ENCODE measurements at regions not wholly inside any gene's neighbourhood (a gene's known extent, or its start where the extent isn't known, plus 50 kb on each side); places are given as distances from the start of the nearest gene placed in this dataset.

DNA sequence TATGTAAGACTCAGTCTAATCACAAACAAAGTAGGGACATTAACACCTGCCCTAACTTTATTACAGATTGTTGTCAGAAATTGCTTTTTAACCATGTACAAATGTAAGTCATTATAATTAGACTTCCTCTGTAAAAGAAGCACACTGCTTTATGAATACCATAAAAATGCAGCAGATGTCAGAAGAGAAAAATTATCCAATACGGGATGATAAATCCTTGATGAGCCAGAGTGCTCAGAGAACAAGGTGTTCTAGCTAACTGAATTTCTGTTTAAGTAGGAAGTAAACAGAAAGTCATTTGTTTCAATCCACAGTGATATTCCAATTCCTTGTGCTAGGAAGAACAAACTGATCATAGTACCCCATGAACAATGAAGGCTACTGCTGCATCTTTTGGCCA lies 54.6 kb upstream of the BMPER start:
- no peak for DNase-seq
- Histone ChIP-seq H3K27ac (no peak overlapping the region), H3K9me3 (no peaks in the 10 kb centered on the region), H3K4me1 (no peaks in the 10 kb centered on the region), H3K27me3 (no peaks in the 10 kb centered on the region), H3K36me3 (no peaks in the 10 kb centered on the region), H3K4me3 (no peak overlapping the region)
- no peak for TF ChIP-seq POLR2A (IDR thresholded peaks at IDR 0.05)
- TF ChIP-seq, protein P1, sequence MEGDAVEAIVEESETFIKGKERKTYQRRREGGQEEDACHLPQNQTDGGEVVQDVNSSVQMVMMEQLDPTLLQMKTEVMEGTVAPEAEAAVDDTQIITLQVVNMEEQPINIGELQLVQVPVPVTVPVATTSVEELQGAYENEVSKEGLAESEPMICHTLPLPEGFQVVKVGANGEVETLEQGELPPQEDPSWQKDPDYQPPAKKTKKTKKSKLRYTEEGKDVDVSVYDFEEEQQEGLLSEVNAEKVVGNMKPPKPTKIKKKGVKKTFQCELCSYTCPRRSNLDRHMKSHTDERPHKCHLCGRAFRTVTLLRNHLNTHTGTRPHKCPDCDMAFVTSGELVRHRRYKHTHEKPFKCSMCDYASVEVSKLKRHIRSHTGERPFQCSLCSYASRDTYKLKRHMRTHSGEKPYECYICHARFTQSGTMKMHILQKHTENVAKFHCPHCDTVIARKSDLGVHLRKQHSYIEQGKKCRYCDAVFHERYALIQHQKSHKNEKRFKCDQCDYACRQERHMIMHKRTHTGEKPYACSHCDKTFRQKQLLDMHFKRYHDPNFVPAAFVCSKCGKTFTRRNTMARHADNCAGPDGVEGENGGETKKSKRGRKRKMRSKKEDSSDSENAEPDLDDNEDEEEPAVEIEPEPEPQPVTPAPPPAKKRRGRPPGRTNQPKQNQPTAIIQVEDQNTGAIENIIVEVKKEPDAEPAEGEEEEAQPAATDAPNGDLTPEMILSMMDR (IDR thresholded peaks at IDR 0.05) = no peak
- intact Hi-C loops (cut with DNase I; ENCODE audit: low total_unique reads) = no loop called here

DNA sequence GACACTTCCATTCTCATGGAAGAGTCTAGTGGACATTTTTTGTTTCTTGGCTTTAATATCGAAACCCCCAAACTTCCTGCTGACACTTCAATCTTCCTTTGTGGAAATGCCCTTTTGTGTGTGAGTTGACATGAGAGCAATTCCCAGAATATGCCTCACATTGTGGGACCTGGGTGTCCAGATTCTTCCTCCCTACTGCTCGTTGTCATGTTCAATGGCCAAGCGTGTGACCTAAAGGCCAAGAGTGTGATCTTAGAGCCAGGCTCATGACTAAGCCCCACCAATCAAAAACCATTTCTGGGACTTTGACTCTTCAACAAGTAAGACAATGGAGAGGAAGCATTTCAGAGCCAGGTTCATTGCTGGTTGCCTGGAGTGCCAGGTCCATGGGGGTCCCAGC lies 52.5 kb upstream of the BMPER start:
- intact Hi-C loops (cut with DNase I; ENCODE audit: low total_unique reads) = no loop called here
- H3K9me3 ChIP-seq = no peaks in the 10 kb centered on the region
- H3K27me3 ChIP-seq = no peaks in the 10 kb centered on the region
- no peaks in the 10 kb centered on the region for H3K36me3 ChIP-seq
- no peak overlapping the region for H3K4me3 ChIP-seq
- no peak overlapping the region for H3K27ac ChIP-seq
- no peak for DNase-seq
- TF ChIP-seq, protein P1 (IDR thresholded peaks at IDR 0.05) = no peak
- no peak for TF ChIP-seq POLR2A (IDR thresholded peaks at IDR 0.05)
- no peaks in the 10 kb centered on the region for H3K4me1 ChIP-seq

DNA sequence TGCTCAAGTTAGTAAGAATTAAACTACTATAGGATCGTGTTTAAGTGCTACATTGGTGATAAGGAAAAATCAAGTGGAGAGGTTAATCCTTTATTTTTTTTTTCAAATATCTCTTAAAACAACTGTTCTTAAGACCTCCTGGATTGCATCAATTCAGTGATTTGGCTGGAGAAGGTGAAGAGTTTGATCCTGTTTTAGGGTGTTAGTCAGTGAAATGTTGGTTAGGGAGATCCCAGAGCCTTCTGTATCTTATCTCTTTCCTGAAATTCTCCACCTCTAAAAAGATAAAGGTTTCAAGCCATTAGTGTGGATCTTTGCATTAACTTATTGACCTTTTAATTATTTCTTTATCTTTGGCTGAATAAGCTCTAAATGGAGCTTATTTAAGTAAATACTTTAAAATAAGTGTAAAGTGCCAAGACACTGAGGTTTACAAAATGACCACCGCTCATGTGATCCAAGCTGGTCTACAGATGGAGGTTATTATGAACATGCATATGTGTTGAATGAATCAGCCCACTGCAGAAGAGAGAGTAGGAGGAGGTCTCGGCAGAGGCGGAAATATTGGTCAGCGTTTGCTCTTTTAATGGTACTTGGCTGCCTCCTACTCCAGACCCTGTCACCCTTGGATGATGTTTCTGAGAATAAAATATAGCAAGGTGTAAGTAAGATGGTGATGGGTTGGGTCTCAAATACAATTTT lies 51.8 kb upstream of the BMPER start:
- Histone ChIP-seq H3K4me1 (no peaks in the 10 kb centered on the region), H3K36me3 (no peaks in the 10 kb centered on the region), H3K27me3 (no peaks in the 10 kb centered on the region), H3K9me3 (no peaks in the 10 kb centered on the region), H3K4me3 (no peak overlapping the region), H3K27ac (no peak overlapping the region)
- intact Hi-C loops (cut with DNase I; ENCODE audit: low total_unique reads) = no loop called here
- DNase-seq = no peak
- no peak for TF ChIP-seq POLR2A (IDR thresholded peaks at IDR 0.05)
- TF ChIP-seq, protein P1 (IDR thresholded peaks at IDR 0.05) = no peak

DNA sequence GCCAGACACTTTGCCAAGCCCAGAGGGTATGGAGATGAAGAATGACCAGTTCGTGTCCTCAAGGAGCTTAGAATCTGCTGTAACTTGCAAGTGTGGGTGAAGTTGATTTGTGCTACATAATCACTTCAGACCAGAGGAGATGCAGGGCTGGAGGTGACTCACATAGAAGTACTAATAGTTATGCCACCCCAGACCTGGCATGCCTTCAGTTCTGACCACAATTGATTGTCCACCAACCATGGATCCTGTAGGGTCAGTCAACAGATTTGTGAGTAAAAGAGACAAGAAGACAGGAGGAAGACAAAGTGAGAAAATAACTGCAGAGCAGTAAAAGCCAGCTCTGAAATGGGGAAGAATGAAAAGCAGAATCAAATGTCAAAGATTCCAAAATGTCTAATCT lies 51.2 kb upstream of the BMPER start:
- Histone ChIP-seq H3K36me3 (no peaks in the 10 kb centered on the region), H3K27me3 (no peaks in the 10 kb centered on the region), H3K9me3 (no peaks in the 10 kb centered on the region), H3K27ac (no peak overlapping the region), H3K4me3 (no peak overlapping the region), H3K4me1 (no peaks in the 10 kb centered on the region)
- TF ChIP-seq, protein P1 (IDR thresholded peaks at IDR 0.05) = no peak
- no peak for TF ChIP-seq POLR2A (IDR thresholded peaks at IDR 0.05)
- intact Hi-C loops (cut with DNase I; ENCODE audit: low total_unique reads) = no loop called here
- no peak for DNase-seq

DNA sequence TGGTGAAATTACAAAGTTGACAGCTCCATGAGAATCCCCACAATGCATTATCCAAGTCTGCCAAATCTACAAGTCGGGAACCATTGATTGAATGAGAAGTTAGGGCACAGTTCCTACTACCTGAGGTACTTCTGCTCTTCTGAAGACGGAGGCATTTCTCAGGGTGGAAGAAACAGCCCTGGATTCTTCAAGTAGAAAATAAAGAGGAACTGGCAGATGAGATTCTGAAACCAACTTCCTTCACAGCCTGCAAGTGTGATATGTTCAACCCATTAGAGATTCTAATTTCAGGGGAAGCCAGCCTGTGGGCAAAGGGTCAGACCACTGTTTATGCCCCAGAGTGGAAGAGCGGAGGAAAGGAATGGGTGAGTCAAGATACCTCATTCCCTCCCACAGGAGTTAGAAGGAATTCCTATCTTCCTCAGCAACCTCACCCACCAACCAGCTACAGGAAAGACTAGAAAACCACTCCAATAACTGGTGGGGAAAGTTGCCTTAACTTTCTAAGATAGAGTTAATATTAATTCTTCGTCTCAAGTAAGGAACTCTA lies 50.5 kb upstream of the BMPER start:
- no peaks in the 10 kb centered on the region for H3K4me1 ChIP-seq
- no peak for TF ChIP-seq POLR2A (IDR thresholded peaks at IDR 0.05)
- TF ChIP-seq, protein P1 (IDR thresholded peaks at IDR 0.05) = no peak
- intact Hi-C loops (cut with DNase I; ENCODE audit: low total_unique reads) = no loop called here
- H3K27ac ChIP-seq = no peak overlapping the region
- no peak overlapping the region for H3K4me3 ChIP-seq
- DNase-seq = no peak
- no peaks in the 10 kb centered on the region for H3K27me3 ChIP-seq
- no peaks in the 10 kb centered on the region for H3K36me3 ChIP-seq
- no peaks in the 10 kb centered on the region for H3K9me3 ChIP-seq
